Right ventricle myocardium inferior (tissue), 1 donor: ENCODE measurements at regions not wholly inside any gene's neighbourhood (a gene's known extent, or its start where the extent isn't known, plus 50 kb on each side); places are given as distances from the start of the nearest gene placed in this dataset.
"Not testable (repeated sequence)": the region's sequence is repeated elsewhere in the genome, so short reads cannot be mapped to it uniquely, and the experiment has no call there.

Source experiments
- ATAC-seq: fragments of 200-7000 bp; cut with Tn5 transposase; one replicate; pipeline ENCODE4 v1.9.1; 2020; ENCODE audit warnings: mild to moderate bottlenecking, moderate library complexity
- DNase-seq: peaks from one replicate; pipeline ENCODE4 v3.0.0; 2021; ENCODE audit errors: missing footprints
- intact Hi-C: fragments of 100-400 bp; cut with DNase I; formaldehyde crosslinking; loops from one replicate; pipeline ENCODE4 v1.11.0; 2022
- donor health status: DM: no; HTN: yes; CAD: no; lungs with severe emphysema.

GRCh38 chr9:134566936-134567335, 74.7 kb upstream of the COL5A1 start:
- intact Hi-C loops, result no loop called here
- ATAC-seq, result no peak
- no peak for DNase-seq

- intact Hi-C loops, result no loop called here
- DNase-seq (no peak), ATAC-seq (no peak)
Observed at GRCh38 chr9:134568116-134568515, 73.5 kb upstream of the COL5A1 start.

- intact Hi-C loops, result no loop called here
- ATAC-seq (no peak), DNase-seq (no peak)
Observed at GRCh38 chr9:134568811-134569210, 72.8 kb upstream of the COL5A1 start.

- intact Hi-C loops, result no loop called here
- ATAC-seq (no peak), DNase-seq (no peak)
Observed at GRCh38 chr9:134569626-134570025, 72.0 kb upstream of the COL5A1 start.

GRCh38 chr9:134570151-134570621, 71.4 kb upstream of the COL5A1 start:
- DNase-seq, result no peak
- intact Hi-C loops, result no loop called here
- no peak for ATAC-seq

GRCh38 chr9:134570711-134571325, 70.8 kb upstream of the COL5A1 start:
- DNase-seq (no peak), ATAC-seq (no peak)
- intact Hi-C loops, result no loop called here

- intact Hi-C loops, result no loop called here
- no peak for DNase-seq
- no peak for ATAC-seq
Observed at GRCh38 chr9:134571326-134571931, 70.2 kb upstream of the COL5A1 start.

GRCh38 chr9:134571946-134572917, 69.4 kb upstream of the COL5A1 start:
- intact Hi-C loops, result no loop called here
- no peak for ATAC-seq
- DNase-seq, result no peak

GRCh38 chr9:134574686-134575085, 66.9 kb upstream of the COL5A1 start:
- intact Hi-C loops, ATAC-seq, DNase-seq: not testable (repeated sequence)

GRCh38 chr9:134575103-134575900, 66.3 kb upstream of the COL5A1 start:
- ATAC-seq (no peak), DNase-seq (no peak)
- intact Hi-C loops, result no loop called here

GRCh38 chr9:134575901-134576176, 65.8 kb upstream of the COL5A1 start:
- ATAC-seq (no peak), DNase-seq (no peak)
- intact Hi-C loops, result no loop called here

- DNase-seq (no peak), ATAC-seq (no peak)
- intact Hi-C loops, result no loop called here
Observed at GRCh38 chr9:134585021-134585561, 56.5 kb upstream of the COL5A1 start.

- intact Hi-C loops, result no loop called here
- DNase-seq, result no peak
Observed at GRCh38 chr9:134585746-134586706, 55.6 kb upstream of the COL5A1 start.

GRCh38 chr9:134589748-134590147, 51.9 kb upstream of the COL5A1 start:
- intact Hi-C loops, result no loop called here

More at GRCh38 chr9:134585746-134586706, 55.6 kb upstream of the COL5A1 start:
- ATAC-seq, result no peak

GRCh38 chr9:134590240-134591081, 51.1 kb upstream of the COL5A1 start:
- no peak for ATAC-seq

More at GRCh38 chr9:134589748-134590147, 51.9 kb upstream of the COL5A1 start:
- ATAC-seq (no peak), DNase-seq (no peak)

GRCh38 chr9:134591082-134591571, 50.5 kb upstream of the COL5A1 start:
- DNase-seq, result no peak
- ATAC-seq, result no peak
- intact Hi-C loops, result no loop called here

More at GRCh38 chr9:134590240-134591081, 51.1 kb upstream of the COL5A1 start:
- DNase-seq, result no peak
- intact Hi-C loops, result no loop called here

- peak; percentile 23 for ATAC-seq
- peak; percentile 54 for DNase-seq
- intact Hi-C loops, result no loop called here
Observed at GRCh38 chr9:134591573-134591981, 50.0 kb upstream of the COL5A1 start.
